GM21576 (cell line): ENCODE measurements at regions not wholly inside any gene's neighbourhood (a gene's known extent, or its start where the extent isn't known, plus 50 kb on each side); places are given as distances from the start of the nearest gene placed in this dataset.
"Not testable (repeated sequence)": the region's sequence is repeated elsewhere in the genome, so short reads cannot be mapped to it uniquely, and the experiment has no call there.

Source experiments
- ATAC-seq: cut with Tn5 transposase; IDR thresholded peaks from one replicate; pipeline ENCODE4 v1.9.1; 2021; ENCODE audit warnings: mild to moderate bottlenecking, moderate library complexity; ENCODE audit not compliant: unreplicated experiment

GRCh38 chr2:234166531-234166930 lies 116.0 kb downstream of the SPP2 start:
- no peak for ATAC-seq

DNA sequence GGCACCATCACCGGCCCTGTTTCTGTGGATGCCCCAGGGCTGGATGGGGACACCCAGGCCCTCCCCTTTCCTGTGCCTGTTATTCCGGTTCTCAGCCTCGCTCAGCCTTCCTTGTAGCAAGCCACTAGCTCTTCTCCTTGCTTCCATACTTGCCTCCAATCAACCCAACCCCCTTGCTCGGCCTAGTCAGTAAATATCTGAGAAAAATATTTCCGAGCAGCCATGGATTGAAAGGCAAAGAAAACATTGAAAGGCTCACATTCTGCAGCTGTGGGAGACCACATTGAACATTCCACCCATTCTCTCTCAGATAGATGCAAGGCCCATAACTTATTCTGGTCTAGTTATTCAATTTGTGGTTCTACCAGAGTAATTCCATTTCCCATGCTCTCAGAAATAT lies 114.9 kb downstream of the SPP2 start:
- no peak for ATAC-seq

- ATAC-seq = no peak
These were observed 114.3 kb downstream of the SPP2 start for GRCh38 chr2:234164493-234165413.

DNA sequence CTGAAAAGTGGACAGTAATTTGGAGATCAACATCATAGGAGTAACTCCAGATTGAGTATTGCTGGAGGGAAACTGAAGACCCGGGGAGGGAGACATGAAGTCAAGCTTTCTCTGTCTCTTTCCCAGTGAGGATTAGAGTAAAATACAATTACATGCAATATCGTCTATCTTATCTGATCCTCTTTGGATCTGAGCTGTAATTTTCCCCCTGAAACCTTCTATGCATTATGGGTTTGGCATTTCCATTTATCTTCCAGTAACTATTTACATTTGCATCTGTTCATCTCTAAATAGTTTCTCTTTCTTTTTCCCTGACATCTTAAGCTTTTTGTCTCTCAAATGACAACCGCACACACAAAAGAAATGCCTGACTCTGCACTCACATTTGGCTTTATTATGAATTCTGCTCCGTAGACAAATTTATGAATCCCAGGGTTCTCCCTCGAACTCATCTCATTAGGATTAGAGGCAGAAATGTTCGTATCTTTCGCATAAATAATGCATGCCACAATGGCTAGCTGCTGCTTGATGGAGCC lies 113.1 kb downstream of the SPP2 start:
- ATAC-seq = no peak

DNA sequence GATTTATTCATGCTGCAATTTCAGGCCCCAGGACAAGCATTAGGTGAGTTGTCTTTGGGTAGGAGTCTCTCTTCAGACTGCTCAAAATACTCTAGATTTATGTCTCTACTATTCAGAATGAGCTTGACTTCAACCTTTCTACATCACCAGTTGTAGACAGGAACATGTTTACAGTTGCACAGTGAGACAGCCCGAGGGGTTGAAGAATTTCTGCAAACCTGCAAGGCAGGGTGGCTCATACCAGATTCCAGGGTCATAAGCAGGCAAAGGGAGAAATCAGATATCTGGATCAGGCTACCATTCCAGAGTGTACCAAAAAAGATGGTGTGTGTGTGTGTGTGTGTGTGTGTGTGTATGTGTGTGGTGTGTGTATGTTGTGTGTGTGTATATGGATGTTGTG lies 112.4 kb downstream of the SPP2 start:
- no peak for ATAC-seq

DNA sequence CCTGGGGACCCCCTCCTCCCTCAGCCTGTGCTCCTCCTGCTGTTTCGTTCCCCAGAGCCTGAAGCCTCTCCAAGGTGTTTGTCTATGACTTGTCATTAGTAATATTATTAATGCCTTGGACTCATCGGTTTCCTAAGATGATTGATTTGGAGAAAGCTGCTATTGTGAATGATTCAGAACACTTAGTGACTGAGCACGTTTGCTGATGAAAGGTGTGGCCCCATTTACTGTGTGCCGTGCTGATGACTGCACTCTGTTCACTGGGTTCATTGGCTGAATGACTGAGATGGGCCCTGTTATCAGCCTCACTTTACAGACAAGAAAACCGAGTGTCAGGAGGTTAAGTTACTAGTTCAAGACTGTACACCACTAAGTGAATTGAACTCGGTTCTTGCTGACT lies 111.4 kb downstream of the SPP2 start:
- ATAC-seq = no peak

GRCh38 chr2:234158812-234159211 lies 108.3 kb downstream of the SPP2 start:
- ATAC-seq = no peak

DNA sequence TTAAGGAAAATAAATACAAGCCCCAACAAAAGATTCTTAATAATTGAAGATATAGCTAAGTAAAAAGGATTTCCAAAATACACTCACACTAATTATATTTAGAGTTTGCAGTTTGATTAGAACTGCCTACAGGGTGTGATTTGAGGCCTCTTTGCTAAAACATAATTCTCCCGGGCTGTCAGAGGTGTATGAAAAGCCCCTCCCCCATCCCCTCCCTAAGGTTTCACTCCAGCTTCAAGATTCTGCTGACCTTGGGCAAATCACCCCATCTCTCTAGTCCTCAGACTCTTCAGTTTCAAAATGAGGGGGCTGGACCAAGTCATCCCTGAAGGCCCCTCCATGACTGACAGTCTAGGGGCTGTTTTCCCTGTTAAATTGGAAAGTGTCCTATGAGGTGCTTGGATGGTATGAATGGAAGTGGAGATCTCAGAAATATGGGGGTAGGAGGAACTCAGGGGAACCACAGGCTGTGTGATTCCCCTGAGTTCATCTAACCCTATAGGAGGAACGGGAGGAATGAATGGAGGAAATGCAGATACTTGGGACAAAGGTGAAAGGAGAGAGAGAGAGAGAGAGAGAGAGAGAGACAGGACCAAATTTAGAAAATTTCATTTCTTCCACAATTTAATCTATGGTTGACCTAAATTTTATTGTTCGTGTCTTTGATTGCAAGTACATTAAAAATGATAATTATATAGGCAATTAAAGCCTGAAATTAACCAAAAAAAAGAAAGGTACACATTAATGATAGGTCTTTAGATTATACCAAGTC lies 107.5 kb downstream of the SPP2 start:
- ATAC-seq = no peak

DNA sequence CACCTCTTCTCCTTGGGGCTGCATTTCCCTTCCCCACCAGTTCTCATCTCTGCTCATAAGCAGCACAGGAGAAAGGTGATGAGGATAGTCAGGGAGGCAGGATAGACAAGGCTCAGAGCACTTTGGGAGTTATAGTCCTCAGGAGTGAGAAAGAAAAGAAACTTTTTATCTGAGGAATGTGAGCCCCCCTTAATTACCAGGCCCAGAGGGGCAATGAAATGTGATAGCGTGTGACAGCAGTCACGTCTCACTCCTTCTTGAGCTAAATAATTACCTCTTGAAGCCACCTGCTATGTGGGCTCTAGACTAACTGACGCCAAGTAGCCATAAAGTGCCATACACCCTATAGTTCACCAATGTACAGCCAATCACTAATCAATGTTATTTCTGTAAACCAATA lies 105.8 kb downstream of the SPP2 start:
- ATAC-seq = no peak

GRCh38 chr2:234152835-234153234 lies 102.3 kb downstream of the SPP2 start:
- not testable (repeated sequence) for ATAC-seq

- ATAC-seq = no peak
These were observed 96.9 kb downstream of the SPP2 start for GRCh38 chr2:234147335-234147861.

DNA sequence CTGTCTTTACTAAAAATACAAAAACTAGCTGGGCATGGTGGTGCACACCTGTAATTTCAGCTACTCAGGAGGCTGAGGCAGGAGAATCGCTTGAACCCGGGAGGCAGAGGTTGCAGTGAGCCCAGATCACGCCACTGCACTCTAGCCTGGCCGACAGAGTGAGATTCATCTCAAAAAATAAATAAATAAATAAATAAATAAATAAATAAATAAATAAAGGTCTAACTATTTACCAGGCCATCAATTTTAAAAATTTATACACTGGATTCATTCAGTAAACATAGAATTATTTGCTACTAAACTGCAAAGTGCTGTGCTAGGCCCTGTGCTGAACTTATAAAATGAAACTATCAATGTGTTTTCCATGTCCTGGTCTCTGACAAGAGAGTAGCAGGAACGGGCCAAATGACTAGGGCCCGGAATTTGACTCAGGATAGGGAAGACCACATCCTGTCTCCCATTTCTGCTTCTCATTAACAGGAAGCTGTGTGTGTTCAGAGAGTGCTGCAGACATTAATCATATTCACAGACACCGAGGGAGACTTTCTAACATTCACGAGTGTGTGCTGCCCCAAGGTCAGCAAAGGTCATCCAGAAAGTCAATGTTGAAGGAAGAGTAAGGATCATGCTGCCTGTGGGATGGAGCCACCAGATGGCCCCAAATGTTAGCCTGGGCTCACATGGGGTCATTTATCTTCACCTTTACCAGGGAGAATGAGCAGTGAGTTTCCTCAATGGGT lies 95.8 kb downstream of the SPP2 start:
- no peak for ATAC-seq

GRCh38 chr2:234145511-234145910 lies 95.0 kb downstream of the SPP2 start:
- ATAC-seq = no peak

DNA sequence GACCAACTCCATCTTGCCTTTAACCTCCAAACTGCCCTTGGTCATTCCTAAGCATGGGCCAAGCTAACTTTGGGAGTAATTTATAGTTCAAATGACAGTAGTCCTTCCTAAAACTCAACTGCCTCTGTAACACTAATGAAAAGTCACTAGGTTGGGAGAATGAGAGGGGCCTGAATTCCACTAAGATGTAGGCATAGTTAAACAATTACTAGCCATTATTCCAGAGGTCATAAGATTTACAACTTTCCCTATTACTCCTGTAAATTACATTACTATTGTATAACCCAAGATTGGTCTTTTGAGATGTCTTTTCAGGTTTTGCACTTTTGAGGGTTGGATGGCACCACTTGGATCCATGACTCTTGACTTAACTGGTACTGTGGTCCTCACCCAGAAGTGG lies 94.6 kb downstream of the SPP2 start:
- ATAC-seq = no peak

DNA sequence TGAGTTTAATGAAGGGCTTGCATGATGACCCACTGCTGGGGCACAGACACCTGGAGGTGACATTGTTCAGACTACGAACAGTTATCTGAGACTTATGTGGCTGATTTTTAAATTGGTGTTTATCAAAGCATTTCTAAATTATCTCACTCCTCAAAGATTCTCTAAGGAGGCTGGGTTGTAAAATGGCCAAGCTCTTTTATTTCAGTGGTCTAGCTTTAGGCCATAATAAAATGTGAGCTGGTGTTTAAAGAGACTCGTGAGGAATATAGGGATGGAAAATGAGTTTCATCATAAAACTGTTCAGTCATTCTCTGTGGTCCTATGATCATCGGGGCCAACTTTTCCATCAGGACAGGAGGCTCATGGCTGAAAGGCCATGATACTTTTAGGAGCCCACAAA lies 93.4 kb downstream of the SPP2 start:
- no peak for ATAC-seq

GRCh38 chr2:234142530-234142929 lies 92.0 kb downstream of the SPP2 start:
- no peak for ATAC-seq

DNA sequence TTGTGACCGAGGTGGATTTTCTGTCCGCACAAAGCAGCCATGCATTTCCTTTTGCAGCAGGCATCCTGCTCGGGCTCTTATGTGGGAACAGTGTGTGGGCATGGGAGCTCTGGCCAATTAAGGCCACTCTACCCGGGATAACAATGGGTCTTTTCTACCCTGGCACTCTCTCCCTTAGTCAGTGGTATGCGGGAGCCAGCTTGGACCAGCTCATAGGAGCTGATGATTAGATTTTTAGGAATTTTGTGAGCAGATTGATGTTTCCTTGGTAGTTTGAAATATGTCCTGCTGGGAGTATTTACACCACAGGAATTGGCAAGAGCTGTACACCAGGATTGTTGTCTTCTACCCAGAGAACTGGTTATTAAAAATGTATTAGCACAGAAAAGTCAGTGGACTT lies 89.3 kb downstream of the SPP2 start:
- ATAC-seq = no peak

DNA sequence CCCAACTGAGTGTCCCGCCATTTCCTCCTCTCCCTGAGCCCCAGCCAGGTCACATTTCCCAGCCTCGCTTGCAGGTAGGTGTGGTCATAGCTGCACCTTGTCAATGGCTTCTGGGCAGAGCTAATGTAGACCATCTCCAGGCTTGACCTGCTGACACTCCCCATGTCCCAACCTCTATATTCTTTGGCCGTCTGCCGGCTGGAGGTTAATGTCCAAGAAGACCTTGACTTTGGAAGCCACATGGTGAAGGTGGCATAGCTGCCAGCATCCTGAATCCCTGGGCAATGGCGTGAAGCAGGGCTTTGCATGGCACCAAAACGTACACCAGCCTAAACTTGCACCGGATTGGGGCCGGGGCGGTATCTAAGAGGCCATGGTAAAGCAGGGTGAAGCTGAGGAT lies 88.3 kb downstream of the SPP2 start:
- no peak for ATAC-seq

DNA sequence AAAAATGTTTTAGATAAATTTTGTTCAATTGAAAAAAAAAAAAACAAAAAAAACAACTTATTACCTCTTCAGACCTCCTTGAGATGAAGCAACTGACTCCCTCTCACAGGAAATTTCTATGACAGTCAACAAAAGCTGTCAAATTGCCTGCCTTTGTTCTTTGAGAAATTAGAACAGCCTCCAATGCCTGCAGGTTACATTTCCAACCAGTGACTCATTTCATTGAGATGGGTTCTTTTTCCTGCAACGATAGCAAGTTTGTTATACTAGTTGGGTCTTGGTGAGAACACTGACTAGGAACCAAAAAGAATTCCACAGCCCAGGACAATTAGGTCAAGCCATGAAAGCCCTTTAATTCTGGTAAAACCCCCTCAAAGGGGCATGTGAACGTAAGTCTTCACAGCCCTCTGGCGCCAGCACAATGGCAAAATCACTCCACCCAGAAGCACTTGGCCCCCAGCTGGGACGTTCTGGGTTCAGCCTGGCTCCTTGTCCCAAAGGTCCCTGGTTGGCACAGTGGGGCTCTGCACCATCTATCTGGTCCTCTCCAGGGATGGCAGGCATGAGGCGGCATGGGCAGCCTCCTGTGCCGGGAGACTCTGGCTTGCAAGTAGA lies 87.0 kb downstream of the SPP2 start:
- ATAC-seq = no peak

GRCh38 chr2:234136461-234136860 lies 86.0 kb downstream of the SPP2 start:
- ATAC-seq = no peak
